T1000 (cell line): ENCODE measurements at regions not wholly inside any gene's neighbourhood (a gene's known extent, or its start where the extent isn't known, plus 50 kb on each side); places are given as distances from the start of the nearest gene placed in this dataset.

Source experiments
- DNase-seq: peaks from one replicate; lab custom pipeline; 2025; ENCODE audit warnings: mixed read lengths; lab: John Stamatoyannopoulos, UW

DNA sequence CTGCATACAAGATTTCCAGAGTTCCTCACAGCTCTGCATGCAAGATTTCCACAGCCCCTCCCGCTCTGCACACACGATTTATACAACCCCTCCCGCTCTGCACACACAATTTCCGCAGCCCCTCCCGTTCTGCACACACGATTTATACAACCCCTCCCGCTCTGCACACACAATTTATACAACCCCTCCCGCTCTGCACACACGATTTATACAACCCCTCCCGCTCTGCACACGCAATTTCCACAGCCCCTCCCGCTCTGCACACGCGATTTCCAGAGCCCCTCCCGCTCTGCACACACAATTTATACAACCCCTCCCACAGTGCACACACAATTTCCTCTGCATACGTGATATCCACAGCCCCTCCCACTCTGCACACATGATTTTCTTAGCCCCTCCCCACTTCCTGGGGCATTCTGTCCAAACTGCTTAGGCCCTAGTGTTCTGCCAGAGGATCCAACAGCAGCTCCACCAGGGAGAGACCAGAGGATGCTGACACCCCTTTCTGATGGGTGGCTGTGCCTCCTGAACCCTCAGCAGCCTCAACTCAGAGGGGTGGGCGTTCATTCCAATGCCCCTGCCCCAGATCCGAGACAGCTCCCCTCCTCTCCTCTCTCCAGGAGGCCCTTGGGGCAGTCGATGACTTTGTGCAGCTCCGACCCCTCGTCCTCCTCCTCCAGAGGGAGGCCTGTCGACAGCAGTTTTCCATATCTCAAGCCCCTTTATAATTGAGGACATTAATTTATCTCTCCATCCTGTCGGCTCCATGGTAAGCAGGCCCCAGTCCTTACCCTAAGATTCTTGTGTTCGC is 671.7 kb downstream of the BRD1 start:
- DNase-seq, result no peak

DNA sequence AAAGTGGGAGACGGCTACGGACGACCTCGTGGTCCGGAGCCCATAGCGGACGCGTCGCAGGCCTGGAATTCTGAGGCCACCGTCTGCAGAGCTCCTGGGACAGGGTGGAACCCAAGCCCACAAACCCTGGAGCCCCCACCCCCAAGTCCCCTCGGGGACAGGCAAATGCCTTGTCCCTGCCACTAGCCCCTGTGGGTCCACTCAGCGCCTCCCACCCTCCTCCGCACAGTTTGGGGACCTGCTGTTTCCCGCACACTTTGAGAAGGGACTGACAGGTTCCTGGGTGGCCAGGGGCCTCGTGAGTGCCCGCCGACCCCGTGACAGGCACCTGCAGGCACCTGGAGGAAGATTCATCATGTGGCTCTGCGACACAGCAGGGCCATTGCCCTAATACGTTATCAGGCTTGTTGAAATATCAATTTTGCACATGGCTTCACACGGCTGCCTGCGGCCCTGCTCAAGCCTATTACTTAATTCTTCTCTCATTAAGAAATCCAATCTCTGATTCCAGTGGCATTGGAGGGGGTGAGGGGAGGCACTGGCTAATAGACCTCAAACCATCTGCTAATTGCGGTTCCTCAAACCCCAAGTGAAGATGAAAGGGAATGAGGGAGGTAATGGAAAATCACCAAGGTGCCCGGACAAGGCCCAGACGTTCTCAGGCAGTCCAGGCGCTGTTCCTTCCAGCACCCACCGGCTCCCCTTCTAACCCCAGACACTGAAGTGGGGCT is 672.5 kb downstream of the BRD1 start:
- DNase-seq, result no peak

DNA sequence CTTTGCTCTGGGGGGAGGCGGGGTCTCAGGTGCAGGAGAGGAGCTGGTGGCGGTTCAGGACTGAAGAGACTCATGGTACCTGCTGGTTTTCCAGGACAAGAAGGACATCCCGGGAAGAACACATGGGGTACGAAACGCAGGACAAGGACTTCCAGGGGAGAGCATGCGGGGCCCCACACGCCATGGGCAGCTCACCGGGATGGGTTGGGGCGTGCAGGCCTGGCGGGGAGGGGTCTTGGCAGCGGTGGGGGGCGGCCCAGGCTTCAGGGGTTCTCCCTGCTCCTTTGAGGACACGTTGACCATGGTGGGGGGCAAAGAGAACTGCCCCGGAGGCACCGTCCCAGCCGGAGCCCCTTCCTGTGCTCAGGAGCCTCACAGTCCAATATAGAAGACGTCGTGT is 673.2 kb downstream of the BRD1 start:
- no peak for DNase-seq

DNA sequence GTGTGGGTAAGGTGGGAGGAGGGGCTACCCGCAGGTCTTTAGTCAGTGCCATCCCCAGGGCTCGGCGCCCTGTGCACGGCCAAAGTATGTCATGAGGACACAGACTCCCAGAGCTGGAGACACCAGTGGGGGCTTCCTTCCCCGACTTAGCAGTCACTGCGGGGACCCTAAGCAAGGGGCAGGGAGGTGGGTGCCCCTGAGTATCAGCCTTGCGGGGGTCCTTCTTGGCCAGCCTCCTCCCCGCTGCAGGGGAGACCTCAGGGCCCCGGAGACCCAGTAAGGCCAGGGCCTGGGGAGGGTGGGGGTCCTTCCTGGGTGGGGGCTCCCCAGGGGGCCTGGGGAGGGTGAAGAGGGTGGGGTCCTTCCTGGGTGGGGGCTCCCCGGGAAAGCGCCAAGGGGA is 673.8 kb downstream of the BRD1 start:
- no peak for DNase-seq

DNA sequence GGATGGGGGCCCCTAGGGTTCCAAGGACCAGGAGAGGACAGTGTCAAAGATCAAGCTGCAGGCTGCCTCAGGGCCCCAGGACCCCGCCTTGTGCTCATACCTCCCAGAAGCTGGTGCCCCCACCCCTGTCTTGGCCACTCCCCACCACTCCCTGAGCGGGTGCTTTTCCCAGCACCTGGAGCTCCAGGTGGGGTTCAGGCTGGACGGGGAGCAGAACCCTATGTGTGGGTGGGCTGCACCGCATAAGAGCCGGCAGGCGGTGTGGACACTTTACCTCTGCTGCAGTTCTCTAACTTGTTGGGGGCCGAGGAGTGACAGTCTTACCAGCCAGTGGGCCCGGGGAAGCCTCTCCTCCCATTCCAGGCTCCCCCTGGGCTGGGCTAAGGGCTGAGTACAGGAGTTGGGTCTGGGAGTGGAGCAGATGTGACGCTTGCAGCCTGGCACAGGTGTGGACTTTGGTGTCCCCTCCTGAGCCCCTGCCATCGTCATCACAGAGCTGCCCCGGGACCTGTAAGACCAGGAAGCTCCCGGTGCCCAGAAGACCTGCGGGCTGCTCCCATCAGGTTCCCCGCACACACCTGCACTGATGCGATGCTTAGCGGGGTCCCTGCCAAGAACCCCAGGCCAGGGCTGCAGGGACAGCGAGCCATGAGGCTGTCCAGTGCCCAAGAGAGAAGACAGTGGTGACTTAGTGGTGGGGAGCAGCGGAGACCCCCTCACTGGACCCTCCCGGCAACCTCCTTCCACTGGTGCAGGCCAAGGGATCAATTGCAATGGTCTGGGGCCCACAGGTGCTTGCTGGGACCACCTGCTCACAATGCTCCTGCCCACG is 674.5 kb downstream of the BRD1 start:
- no peak for DNase-seq

DNA sequence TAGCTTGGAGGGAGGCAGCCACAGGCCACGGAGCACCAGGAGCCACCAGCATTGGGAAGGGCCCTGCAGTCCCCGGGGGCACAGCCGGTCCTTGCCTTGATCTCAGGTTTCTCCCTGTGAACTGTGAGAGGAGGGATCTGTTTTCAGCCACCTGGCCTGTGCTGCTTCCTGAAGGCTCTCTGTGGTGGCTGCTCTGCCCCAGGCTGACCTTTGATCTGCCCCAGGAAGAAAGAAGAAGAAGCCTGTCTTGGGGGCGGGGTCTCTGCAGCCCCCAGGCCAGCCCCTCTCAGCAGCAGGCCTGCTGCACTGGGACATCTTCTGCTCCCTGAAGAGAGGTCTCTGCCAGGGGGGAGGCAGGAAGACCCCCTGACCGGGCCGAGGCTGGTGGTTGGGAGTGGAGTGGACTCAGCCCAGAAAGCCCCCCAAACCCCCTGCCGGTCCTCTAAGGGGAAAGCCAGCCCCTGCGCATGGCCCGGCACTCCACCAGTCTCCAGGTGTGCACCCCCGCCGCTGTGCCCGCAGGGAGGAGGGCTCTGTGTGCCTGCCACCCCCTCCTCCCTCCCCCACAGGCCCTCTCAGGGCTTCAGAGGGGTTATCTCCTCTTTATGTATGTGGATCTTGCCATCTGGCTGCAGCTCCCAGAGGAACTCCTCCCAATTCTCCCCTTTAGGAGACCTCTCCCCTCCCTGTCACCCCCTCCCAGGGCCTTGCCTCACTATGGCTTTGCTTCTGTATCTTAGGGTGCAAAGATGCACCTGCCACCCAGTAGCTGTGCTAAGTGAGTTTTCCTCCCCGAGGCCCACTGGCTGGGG is 675.3 kb downstream of the BRD1 start:
- no peak for DNase-seq

DNA sequence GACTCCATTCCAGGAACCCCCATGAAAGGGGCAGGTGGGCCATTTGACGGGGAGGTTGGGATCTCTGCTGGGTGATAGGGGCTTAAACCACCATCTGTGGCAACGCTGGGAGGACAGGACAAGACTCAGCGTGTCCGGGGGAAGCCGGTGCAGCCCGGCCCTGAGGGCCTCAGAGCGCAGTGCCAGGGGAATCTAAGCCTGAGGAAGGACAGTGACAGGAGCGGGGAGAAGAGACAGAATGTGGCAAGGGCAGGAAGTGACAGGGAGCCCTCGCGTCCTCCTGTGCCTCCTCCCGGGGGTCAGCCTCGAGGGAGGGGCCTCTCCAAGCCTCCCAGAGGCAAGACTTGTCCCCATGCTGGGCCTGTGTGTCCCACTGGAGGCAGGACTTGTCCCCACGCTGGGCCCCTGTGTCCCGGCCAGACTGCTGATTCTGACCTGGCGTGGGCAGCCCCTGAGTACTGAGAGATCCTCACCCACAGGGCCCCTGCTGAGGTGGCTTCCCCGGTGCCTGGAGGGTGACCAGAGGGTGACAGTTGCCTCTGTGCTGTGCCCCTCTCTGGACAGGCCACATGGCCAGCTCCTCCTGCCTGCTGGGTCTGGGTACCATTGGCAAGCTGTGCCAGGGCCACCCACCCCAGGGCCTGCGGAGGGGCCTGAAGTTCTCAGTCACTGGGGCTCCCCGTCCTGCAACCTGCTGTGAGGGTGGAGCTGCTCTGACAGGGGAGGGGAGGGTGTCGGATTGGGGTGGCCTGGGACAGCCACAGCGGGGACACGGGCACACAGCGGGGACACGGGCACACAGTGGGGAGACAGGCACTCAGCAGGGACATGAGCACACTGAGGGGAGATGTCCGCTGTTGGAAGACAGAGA is 676.2 kb downstream of the BRD1 start:
- no peak for DNase-seq

DNA sequence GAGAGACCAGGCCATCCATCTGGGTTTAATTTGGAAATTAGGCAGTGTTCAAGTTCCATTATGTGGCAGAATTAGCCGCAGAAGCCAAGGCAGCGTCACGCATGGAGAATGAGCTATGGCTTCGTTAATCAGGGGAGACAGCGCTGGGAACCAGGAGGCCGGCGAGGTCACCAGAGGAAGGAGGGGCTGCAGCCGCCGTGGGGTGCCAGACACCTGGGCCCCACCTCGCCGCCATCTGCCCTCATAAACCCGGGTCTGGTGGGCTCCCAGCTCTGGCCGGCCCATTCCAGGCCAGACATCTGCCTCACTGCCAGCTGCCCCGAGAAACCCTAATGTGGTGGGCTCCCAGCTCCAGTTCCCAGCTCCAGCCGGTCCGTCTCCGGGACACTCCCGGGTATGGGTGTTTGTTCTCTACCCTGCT is 676.9 kb downstream of the BRD1 start:
- no peak for DNase-seq

DNA sequence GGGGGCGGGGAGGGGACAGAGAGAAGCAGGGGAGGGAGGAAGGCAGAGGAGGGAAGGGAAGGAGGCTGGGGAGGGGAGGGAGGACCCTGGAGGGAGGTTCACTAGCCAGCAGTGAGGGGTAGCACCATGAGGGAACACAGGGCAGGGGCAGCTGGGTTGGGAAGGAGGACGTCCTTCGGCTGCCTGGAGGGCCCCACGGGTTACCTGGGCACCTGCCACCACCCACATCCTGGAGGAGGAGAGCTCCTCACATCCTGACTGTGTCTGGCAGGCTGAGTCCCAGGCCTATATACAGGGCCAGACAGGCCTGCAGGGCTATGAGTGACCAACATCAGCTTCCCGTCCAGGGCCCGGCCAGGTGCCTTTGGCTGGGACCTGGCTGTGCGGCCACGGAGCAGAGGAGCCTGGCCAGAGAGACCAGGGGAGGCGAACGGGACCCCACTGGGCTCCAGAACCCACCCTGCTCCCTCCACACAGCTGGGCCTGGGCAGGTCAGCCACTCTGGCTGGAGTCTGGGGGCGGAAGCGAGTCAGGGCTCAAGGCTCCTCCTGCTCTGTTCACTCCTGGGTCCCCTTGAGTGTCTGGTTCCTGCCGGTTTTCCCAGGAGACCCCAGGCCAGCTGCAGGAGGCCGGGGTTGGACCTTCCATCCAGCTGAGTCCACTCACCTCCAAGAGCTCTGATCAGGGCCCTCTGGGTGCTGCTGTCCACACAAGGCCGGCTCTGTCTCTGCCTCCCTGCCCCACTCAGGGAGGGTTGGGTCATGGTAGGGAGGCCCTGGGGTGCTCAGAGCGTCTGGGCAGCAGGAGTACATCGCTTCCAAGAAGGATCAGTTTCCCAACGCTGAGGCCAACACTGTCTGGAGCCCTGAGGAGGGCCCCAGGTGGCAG is 677.7 kb downstream of the BRD1 start:
- no peak for DNase-seq

DNA sequence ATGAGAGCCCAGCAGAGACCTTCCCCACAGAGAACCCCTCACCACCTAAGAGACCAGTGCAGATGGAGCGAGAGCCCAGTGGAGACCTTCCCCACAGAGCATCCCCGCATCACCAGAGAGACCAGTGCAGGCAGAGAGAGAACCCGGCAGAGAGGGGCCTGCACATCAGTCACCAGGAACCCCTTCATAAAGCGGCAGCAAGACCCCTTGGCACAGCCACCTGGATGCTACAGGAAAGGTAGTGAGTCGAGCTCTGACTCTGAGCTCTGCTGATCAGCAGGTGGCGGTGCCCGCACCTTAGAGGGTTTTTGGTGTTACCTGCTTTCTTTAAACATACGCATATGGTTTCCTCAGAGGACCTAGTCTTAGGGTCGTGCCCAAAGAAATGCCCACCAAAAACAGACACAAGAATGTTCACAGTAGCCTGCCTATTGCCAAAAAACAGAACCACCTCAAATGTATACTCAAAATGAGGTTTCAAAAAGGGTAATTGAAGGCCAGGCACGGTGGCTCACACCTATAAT is 678.7 kb downstream of the BRD1 start:
- no peak for DNase-seq

DNA sequence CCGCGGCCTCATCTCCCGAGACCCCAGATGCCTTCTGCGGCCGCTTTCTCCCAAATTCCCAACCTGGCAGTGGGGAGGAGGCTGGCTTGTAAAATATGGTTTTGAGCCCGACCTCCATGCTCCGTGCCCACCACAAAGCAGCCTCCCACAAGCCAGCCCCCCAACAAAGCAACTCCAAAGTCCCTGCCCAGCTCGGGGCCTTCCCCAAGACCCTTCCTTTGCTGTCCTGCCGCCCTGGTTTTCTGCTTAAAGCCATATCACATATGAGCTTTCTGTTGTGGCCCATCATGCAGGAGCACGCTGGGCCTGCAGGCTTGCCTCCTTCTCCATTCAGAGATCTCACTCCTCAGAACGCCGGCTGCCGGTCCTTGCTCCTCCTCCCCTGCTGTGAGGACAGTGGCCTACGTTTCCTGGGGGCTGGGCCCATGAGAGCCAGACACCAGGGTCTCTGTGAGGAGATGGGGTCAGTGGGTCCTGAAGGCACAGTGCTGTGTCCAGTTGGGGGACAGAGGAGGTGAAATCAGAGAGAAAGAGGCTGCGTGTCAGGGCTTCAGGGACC is 680.0 kb downstream of the BRD1 start:
- no peak for DNase-seq

DNA sequence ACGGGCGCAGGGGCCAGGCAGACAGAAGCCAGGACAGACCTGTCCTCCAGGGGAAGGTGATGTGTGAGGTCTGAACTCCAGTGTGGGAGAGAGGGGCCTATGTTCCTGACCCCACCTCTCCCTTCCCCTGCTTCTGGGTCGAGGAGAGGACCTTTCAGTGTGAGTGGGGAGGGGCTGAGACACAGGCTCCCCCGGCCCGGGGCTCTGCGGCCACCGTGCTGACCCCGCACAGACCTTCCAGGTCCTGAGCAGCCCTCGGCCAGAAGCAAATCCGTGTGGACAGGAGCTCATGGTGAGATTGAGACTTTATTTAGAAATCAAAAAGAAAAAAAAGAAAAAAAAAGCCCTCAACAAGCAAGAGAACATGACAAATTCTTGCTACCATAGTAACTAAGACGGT is 680.5 kb downstream of the BRD1 start:
- no peak for DNase-seq

DNA sequence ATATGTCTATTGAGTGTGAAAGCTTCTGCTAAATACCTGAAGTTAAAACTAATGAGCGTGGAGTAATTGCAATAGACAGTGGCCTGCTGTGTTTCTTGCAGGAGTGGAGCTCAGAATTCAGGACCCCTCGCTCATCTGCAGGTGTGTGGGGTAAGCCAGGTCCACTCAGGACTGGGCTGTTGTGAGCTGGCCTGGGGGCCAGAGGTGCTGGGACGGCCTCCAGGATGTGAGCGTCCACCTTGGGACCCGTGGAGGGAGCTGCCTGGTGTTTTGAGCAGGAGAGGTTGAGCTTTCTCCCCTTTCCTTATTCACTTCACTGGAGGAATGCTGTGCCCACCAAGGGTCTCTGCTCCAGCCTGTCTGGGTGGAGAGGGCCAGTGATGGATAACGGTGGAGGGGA is 681.2 kb downstream of the BRD1 start:
- DNase-seq, result no peak

DNA sequence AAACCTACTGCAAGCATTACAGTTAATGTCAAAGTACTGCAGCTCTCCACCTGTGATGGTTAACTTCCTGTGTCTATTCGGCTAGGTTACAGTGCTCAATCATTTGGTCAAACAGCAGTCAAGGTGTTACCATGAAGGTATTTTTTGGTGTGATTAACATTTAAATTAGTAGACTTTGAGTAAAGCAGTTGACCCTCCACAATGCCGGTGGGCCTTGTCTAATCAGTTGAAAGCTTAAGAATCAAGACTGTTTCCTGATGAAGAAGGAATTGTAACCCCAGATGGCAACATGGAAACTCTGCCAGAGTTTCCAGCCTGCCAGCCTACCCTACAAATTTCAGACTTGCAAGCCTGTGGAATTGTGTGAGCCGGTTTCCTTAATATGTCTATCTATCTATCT is 683.9 kb downstream of the BRD1 start:
- DNase-seq, result no peak

DNA sequence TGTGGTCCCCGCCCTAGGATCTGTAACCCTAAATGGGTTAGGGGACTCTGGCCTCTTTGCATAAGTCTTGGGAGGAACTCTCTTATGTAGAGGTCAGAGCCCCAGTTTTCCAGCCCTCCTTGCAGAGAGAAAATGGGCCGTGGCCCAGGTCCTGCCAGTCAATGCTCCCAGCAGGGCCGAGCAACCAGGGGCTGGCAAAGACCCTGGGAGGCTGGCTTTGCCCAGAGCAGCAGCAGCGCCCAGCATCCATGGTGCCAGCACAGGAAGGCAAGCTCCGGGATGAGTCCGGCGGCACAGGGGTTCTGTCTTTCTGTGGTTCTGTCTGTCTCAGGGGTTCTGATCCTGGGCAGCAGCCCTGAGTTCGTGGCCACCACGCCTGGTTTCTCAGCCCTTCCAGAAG is 684.8 kb downstream of the BRD1 start:
- DNase-seq, result no peak

DNA sequence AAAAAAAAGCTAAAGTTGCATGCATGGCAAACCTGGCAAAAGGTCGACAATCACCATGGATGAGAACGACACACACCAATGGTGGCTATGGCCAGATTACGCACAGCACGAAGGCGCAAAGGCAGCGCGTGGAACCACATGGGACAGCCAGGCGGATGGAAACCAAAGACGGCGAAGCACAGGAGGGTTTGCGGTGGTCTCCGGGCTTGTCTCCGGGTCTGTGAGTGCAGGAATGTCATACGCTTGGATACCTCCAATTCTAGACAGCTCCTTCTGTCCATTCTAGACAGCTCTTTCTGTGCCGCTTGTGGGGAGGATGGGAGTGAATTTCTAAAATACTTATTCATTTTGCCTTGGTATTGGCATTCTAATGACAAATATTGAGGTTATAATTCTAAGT is 685.4 kb downstream of the BRD1 start:
- DNase-seq, result no peak

DNA sequence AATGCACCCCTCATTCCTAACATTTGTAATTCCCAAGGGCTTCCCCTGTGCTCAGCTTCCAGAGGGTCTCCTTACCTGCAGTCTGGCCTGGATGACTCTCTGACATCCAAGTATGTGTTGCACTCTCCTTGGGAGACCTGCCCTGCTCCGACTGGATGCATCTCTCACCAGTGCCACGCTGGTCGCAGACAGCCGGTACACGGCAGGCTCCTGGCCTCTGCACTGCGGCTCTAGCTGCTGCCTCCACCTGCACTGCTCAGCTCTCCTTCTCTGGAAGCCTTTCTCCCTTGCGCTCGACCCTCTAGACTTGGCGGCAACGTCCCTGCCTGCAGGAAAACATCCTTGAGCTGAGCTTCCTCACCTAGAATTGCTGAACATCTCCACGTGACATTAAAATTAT is 685.9 kb downstream of the BRD1 start:
- no peak for DNase-seq

DNA sequence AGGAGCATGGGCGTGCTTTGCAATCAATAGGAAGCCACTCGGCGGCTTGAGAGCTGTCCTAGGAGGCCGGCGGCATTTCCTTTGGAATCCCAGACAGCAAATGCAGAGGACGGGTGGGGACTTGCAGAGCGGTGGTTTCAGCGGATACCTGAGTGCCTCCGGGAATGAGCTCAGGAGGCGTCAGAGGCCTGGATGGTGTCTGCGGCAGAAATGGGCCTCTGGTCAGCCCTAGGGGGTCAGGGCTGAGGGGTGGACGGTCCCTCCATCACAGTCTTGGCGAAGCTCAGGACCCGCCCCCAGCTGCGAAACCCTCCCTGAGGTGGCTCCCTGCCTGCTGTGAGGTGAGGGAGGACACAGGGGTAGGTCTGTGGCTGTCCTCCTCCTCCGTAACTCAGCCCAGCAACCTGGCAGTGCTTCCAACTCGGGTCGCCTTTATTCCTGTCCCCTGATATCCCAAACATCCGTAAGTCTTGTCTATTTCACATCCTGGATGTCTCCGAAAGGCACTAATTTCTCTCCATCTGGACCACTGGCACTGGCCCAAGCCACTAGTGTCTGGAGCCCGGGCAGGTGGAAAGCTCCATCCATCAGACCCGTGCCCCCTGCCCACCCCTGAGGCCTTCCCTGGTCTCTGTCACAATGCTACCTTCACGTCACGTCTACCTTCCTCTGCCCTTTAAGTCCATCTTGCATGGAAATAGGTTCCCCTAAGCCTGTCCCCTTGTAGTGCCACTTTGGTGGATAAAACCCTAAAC is 686.6 kb downstream of the BRD1 start:
- DNase-seq, result no peak
